IPS-18a (cell line): ENCODE measurements at regions not wholly inside any gene's neighbourhood (a gene's known extent, or its start where the extent isn't known, plus 50 kb on each side); places are given as distances from the start of the nearest gene placed in this dataset.
"Not testable (repeated sequence)": the region's sequence is repeated elsewhere in the genome, so short reads cannot be mapped to it uniquely, and the experiment has no call there.

Experiments used
- H3K27ac ChIP-seq: one replicate; pipeline ENCODE4 v1.5.1; 2013; ENCODE audit warnings: low read length
- H3K27me3 ChIP-seq: one replicate; pipeline ENCODE4 v1.6.1; 2013; ENCODE audit warnings: mild to moderate bottlenecking, low read length; ENCODE audit not compliant: control insufficient read depth, insufficient read depth
- H3K36me3 ChIP-seq: one replicate; pipeline ENCODE4 v1.6.1; 2013; ENCODE audit warnings: low read depth, low read length; ENCODE audit not compliant: control insufficient read depth
- H3K4me1 ChIP-seq: one replicate; pipeline ENCODE4 v1.6.1; 2013; ENCODE audit warnings: low read depth, low read length; ENCODE audit not compliant: control insufficient read depth
- H3K4me3 ChIP-seq: one replicate; pipeline ENCODE4 v1.5.1; 2013; ENCODE audit warnings: low read length
- H3K9ac ChIP-seq: one replicate; pipeline ENCODE4 v1.6.1; 2013; ENCODE audit warnings: mild to moderate bottlenecking, low read length, moderate library complexity
- H3K9me3 ChIP-seq: one replicate; pipeline ENCODE4 v1.6.1; 2013; ENCODE audit warnings: low read depth, low read length; ENCODE audit not compliant: control insufficient read depth

GRCh38 chr16:31764103-31764502 is 109.5 kb upstream of the ZNF267 start:
- no peaks in the 10 kb centered on the region for H3K36me3 ChIP-seq
- no peaks in the 10 kb centered on the region for H3K27me3 ChIP-seq
- H3K4me1 ChIP-seq, result no peaks in the 10 kb centered on the region
- no peak overlapping the region for H3K9ac ChIP-seq
- H3K9me3 ChIP-seq, result peaks cover 35% of the 10 kb centered on the region
- H3K27ac ChIP-seq, result no peak overlapping the region
- no peak overlapping the region for H3K4me3 ChIP-seq

GRCh38 chr16:31767267-31767666 is 106.3 kb upstream of the ZNF267 start:
- Histone ChIP-seq H3K4me3 (no peak overlapping the region), H3K9me3 (peaks cover 28% of the 10 kb centered on the region), H3K27ac (no peak overlapping the region), H3K27me3 (no peaks in the 10 kb centered on the region), H3K4me1 (no peaks in the 10 kb centered on the region), H3K9ac (no peak overlapping the region), H3K36me3 (no peaks in the 10 kb centered on the region)

- peaks cover 62% of the 10 kb centered on the region for H3K9me3 ChIP-seq
- no peak overlapping the region for H3K4me3 ChIP-seq
- H3K36me3 ChIP-seq, result no peaks in the 10 kb centered on the region
- no peaks in the 10 kb centered on the region for H3K27me3 ChIP-seq
- H3K27ac ChIP-seq, result no peak overlapping the region
- no peak overlapping the region for H3K9ac ChIP-seq
- H3K4me1 ChIP-seq, result no peaks in the 10 kb centered on the region
These were observed 93.3 kb upstream of the ZNF267 start for GRCh38 chr16:31780342-31780741.

GRCh38 chr16:31785126-31785525 is 88.5 kb upstream of the ZNF267 start:
- Histone ChIP-seq H3K27ac (no peak overlapping the region), H3K36me3 (no peaks in the 10 kb centered on the region), H3K9ac (no peak overlapping the region), H3K4me1 (no peaks in the 10 kb centered on the region), H3K9me3 (peaks cover 63% of the 10 kb centered on the region), H3K27me3 (no peaks in the 10 kb centered on the region), H3K4me3 (no peak overlapping the region)

- Histone ChIP-seq H3K4me3 (no peak overlapping the region), H3K9me3 (peaks cover 67% of the 10 kb centered on the region), H3K36me3 (no peaks in the 10 kb centered on the region), H3K27ac (no peak overlapping the region), H3K9ac (no peak overlapping the region), H3K4me1 (no peaks in the 10 kb centered on the region), H3K27me3 (no peaks in the 10 kb centered on the region)
These were observed 66.5 kb upstream of the ZNF267 start for GRCh38 chr16:31807086-31807485.

- Histone ChIP-seq H3K9me3 (peaks cover 62% of the 10 kb centered on the region), H3K9ac (no peak overlapping the region), H3K4me3 (no peak overlapping the region), H3K27ac (no peak overlapping the region), H3K27me3 (no peaks in the 10 kb centered on the region), H3K4me1 (no peaks in the 10 kb centered on the region), H3K36me3 (no peaks in the 10 kb centered on the region)
These were observed 62.7 kb upstream of the ZNF267 start for GRCh38 chr16:31810863-31811262.

- not testable (repeated sequence) for H3K27me3 ChIP-seq, H3K27ac ChIP-seq, H3K9ac ChIP-seq, H3K4me3 ChIP-seq, H3K4me1 ChIP-seq, H3K36me3 ChIP-seq
- H3K9me3 ChIP-seq, result peaks cover 36% of the 10 kb centered on the region
These were observed 57.5 kb upstream of the ZNF267 start for GRCh38 chr16:31816141-31816540.

- Histone ChIP-seq H3K27me3 (no peaks in the 10 kb centered on the region), H3K27ac (no peak overlapping the region), H3K9ac (no peak overlapping the region), H3K9me3 (peaks cover 40% of the 10 kb centered on the region), H3K36me3 (no peaks in the 10 kb centered on the region), H3K4me3 (no peak overlapping the region), H3K4me1 (no peaks in the 10 kb centered on the region)
These were observed 54.2 kb upstream of the ZNF267 start for GRCh38 chr16:31819386-31819785.

- H3K36me3 ChIP-seq, result no peaks in the 10 kb centered on the region
- peaks cover 46% of the 10 kb centered on the region for H3K9me3 ChIP-seq
- no peak overlapping the region for H3K4me3 ChIP-seq
- H3K27ac ChIP-seq, result no peak overlapping the region
- H3K4me1 ChIP-seq, result no peaks in the 10 kb centered on the region
- H3K9ac ChIP-seq, result no peak overlapping the region
- H3K27me3 ChIP-seq, result no peaks in the 10 kb centered on the region
These were observed 53.7 kb upstream of the ZNF267 start for GRCh38 chr16:31819948-31820347.
